ENCODE measurements at regions not wholly inside any gene's neighbourhood (a gene's known extent, or its start where the extent isn't known, plus 50 kb on each side); places are given as distances from the start of the nearest gene placed in this dataset.
"Not testable (repeated sequence)": the region's sequence is repeated elsewhere in the genome, so short reads cannot be mapped to it uniquely, and the experiment has no call there.

DNA sequence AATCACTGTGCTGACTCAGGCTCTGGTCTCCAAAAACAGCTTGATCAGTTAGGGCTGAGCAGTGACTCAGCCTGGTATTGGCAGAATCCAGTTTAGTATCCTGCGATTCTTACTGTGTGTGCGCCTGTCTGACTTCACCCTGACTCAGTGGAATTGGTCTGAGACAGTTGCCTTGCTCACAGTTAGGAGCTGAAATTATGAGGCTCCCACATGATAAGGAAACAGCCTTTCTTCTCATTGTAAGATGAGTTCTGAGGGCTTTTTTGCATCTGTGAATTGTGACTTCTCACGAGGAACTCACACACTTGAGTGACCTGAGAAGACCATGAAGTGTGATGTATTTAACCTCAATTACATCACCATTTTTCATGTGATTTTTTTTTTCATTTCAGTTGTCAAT lies 1282.4 kb downstream of the RPIA start:
- DNase-seq = not testable (repeated sequence)

DNA sequence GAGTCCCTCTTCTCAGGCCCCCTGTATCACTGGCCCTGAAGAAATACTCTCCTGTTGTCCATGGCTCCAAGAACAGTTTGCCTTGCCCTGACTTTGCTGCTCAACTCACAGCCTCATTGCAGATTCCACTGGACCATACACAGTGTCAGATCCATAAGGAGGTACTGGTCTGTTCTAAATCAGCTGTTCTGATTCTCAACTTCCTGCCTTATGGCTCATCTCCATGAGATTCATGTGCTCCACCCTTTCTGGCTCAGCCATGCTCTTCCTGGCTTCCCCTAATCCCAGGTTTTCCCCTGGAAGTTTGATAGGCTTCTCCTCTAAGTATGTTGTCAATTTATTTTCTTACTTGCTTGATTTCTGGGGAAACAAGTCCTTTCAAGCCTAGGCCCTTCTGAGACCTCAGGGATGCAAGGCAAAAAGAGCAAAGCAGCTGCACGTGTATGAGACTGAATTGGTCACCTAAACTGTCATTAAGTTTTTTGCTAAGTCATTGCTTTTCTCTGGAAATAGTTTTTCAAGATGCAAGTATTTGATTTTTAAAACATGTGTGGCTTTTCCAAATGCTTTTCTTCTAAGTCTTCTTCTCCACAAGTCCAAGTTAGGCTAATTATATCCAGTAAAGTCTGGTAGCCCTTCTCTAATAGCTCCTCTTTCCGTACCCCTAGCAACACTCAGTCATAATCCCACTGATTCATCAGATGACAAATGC lies 1288.5 kb downstream of the RPIA start:
- not testable (repeated sequence) for DNase-seq

- not testable (repeated sequence) for DNase-seq
These were observed 1290.8 kb downstream of the RPIA start for GRCh38 chr2:89982246-89982645.

GRCh38 chr2:89985650-89986049 lies 1294.2 kb downstream of the RPIA start:
- DNase-seq = not testable (repeated sequence)

GRCh38 chr2:89986532-89986931 lies 1295.1 kb downstream of the RPIA start:
- DNase-seq = not testable (repeated sequence)

DNA sequence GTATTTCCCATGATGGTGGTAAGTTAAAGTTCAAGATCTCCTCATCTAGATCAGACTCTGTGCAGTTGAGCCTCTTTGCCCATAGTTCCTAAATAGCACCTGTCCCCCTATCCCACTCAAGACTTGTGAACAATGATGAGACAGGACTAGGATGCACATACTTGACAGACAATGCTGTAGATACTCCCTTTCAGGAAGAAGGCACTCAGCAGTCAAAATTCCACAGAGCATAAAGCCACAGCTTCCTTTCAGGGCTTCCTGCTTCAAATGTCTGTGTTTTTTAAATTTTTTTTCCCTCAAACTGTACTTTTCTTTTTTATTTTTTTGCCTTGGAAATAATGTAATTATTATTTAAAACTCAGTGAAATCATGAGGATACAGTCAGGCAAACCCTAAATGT lies 1305.3 kb downstream of the RPIA start:
- DNase-seq = not testable (repeated sequence)

DNA sequence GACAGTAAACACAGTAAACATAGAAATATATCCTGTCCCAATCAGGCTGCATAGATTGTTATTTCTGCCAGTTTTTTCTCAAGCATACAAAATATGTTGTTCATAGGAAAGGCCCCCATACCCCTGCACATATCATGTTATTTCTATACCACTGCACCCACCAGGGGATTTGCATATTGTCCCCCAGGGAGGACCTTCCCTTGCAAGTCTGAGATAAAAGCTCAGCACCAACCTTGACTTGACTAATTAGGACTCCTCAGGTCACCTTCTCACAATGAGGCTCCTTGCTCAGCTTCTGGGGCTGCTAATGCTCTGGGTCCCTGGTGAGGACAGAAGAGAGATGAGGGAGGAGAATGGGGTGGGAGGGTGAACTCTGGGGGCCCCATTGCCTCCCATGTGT lies 1313.1 kb downstream of the RPIA start:
- DNase-seq = not testable (repeated sequence)

GRCh38 chr2:90010442-90011100 lies 1319.1 kb downstream of the RPIA start:
- DNase-seq = not testable (repeated sequence)

- not testable (repeated sequence) for DNase-seq
These were observed 1319.6 kb downstream of the RPIA start for GRCh38 chr2:90011101-90011443.

DNA sequence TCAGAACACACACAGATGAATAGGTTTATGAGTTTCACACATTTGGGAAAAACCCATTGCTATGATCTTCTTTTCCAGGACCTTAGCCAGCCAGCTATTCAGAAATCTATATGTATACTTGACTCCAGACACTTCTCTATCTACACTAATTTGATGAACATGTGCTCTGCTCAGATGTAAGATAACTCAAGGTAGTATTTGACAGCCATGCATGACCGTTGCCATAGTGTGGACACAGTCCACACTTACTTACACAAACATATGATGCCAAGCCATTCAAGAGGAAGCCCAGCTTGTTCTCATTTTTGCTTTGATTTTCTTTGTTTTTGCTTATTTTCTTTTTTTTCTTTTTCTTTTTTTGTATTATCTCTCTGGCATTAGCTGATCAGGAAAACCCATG lies 1328.4 kb downstream of the RPIA start:
- DNase-seq = not testable (repeated sequence)

DNA sequence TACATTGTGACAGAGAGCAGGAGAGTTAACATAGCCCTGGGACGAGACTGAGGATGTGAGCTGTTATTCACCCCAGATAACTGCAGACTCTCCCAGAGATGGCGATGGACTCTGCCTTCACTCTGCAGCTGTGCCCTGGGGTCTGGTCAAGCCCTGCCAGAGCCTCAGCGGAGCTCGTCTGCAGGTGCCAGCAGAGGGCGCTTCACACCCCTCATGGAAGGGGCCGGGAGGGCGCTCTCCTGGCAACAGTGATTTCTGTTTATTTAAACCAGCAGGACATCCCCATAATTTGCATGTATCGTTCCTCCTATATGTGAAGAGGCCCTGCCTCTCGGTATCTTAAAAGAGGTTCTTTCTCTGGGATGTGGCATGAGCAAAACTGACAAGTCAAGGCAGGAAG lies 1329.8 kb downstream of the RPIA start:
- not testable (repeated sequence) for DNase-seq

GRCh38 chr2:90027231-90027643 lies 1335.8 kb downstream of the RPIA start:
- not testable (repeated sequence) for DNase-seq

DNA sequence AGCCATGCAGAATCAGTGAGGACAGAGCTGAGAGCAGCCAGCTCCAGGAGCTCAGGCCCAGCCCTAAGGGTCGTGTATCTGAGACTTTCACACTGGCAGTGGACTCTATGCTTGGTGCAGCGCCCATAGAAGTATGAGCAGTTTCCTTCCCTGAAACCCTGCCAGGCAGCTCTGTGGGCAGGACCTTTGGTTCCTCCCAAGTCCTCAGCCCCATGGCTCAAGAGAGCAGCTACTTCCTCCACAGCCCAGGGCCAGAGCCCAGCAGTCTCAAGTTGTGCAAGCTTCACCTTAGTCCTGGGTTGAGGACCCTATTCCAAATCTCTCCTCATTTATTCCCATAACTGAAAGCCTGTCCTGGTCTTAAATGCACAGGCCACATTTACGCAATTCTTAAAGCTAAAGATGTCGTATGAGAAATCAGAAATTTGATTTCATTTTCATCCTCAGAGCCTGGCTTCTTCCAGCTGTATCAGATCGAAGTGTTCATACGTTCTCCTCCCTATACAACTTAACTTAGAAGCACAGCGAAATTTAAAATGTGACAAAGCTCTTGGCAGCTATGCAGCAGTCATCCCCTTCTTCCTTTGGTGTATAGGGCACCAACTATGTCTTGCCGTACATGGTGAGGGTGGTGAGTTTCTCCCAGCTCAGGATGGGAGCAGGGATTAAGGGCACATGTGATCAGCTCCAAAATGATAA lies 1337.1 kb downstream of the RPIA start:
- not testable (repeated sequence) for DNase-seq

GRCh38 chr2:90029080-90029428 lies 1337.6 kb downstream of the RPIA start:
- not testable (repeated sequence) for DNase-seq

DNA sequence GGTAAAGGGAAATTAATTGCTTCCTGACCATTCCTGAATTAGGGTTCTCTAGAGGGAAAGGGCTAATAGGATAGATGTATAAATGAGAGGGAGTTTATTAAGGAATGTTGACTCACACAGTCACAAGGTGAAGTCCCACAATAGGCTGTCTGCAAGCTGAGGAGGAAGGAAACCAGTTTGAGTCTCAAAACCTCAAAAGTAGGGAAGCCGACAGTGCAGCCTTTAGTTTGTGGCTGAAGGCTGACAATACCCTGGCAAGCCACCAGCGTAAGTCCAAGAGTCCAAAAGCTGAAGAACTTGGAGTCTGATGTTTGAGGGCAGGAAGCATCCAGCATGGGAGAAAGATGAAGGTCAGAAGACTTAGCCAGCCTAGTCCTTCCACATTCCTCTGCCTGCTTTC lies 1340.8 kb downstream of the RPIA start:
- DNase-seq = not testable (repeated sequence)

- not testable (repeated sequence) for DNase-seq
These were observed 1344.9 kb downstream of the RPIA start for GRCh38 chr2:90036335-90036734.

DNA sequence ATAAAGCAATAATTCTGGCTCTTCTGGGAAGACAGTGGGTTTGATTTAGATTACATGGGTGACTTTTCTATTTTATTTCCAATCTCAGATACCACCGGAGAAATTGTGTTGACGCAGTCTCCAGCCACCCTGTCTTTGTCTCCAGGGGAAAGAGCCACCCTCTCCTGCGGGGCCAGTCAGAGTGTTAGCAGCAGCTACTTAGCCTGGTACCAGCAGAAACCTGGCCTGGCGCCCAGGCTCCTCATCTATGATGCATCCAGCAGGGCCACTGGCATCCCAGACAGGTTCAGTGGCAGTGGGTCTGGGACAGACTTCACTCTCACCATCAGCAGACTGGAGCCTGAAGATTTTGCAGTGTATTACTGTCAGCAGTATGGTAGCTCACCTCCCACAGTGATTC lies 1347.6 kb downstream of the RPIA start:
- not testable (repeated sequence) for DNase-seq

DNA sequence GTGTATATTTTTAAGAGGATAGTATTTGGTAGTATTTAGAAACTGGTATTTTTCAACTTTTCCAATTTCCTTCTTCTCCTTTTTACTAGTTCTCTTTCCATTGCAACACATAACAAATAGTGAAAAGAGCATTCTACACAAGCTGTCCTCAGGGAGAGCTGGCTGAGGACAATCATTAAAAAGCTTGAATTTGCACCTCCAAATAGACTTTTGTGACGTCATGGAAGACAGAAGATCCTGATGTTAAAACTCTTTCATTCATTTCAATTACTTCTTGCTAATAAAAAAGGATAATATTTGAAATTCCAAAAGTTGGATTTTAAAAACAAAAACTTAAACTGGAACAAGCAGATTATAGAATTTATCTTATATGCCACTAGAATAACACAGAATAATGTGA lies 1356.3 kb downstream of the RPIA start:
- DNase-seq = not testable (repeated sequence)

GRCh38 chr2:90052113-90052631 lies 1360.7 kb downstream of the RPIA start:
- not testable (repeated sequence) for DNase-seq

DNA sequence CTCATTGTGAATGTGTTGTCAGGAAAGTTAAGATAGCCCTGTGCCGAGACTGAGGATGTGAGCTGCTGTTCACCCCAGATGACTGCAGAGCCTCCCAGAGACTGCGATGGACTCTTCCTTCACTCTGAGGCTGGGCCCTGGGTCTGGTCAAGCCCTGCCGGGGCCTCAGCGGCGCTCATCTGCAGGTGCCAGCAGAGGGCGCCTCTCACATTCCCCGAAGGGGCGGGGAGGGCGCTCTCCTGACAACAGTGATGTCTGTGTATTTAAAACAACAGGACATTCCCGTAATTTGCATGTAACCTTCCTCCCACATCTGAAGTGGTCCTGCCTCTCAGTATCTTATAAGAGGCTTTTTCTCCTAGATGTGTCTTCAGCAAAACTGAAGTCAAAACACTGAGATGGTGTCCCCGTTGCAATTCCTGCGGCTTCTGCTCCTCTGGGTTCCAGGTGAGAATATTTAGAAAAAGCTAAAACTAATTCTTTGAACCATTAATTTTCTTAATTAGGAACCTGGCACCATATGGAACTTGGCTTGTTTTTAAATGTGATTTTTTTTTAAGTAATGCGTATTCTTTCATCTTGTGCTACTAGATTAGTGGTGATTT lies 1377.9 kb downstream of the RPIA start:
- DNase-seq = no peak

DNA sequence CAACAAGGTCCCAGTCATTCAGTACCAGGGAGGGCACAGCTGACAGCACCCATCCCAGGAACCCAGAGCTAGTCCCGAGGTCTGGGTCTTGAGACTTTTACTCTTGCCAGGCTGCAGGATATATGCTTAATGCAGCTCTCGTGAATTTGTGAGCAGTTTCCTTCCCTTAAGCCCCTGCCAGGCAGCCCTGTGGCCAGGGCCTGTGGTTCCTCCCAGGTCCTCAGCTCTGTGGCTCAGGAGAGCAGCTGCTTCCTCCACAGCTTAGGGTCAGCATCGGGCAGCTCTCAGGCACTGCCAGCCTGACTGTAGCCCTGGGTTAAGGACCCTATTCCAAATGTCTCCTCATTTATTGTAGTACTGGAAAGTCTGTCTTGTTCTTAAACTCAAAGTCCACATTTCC lies 1384.8 kb downstream of the RPIA start:
- DNase-seq = no peak

GRCh38 chr2:90077948-90078347 lies 1386.5 kb downstream of the RPIA start:
- DNase-seq = no peak

DNA sequence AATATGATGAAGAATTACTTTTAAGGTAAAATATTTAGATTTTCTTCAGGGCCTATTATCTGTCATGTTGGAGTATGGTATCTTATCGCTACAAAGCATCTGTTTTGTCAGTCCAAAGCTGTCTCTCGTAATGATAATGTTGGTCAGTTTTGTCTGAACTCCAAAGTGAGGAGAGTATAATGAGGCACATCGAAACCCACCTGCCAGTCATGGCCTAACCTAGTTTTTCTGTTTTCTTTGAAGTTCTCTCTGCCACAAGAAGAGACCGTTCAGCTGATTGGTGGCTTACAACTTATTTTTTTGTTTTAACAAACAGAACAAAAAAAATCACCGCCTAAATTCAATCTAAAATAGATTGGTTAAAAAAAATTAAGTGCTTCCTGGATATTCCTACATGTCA lies 1387.9 kb downstream of the RPIA start:
- DNase-seq = no peak

All from T-helper 1 cell (primary cell).